Right lobe of liver (tissue), 4 donors: ENCODE measurements at regions not wholly inside any gene's neighbourhood (a gene's known extent, or its start where the extent isn't known, plus 50 kb on each side); places are given as distances from the start of the nearest gene placed in this dataset.

ENCODE experiments used
- POLR2A ChIP-seq: fragments of 450-650 bp; IDR thresholded peaks from one replicate; pipeline ENCODE4 v1.6.1; 2017; ENCODE audit warnings: antibody characterized with exemption, mild to moderate bottlenecking
- TF ChIP-seq, protein P1 (sequence below), 4 donors: fragments of 200-600 bp in 3 of 4; fragments of 450-650 bp in 1 of 4; IDR thresholded peaks; one replicate each; pipeline versions ENCODE4 v1.5.1 to v1.8.0; 2016 to 2022; ENCODE audit warnings: antibody characterized with exemption in 4 of 4, mild to moderate bottlenecking in 2 of 4
- donor health status: DM: no; HTN: no; CAD: no.
- donor health status: DM: no; HTN: no; CAD: no.
- donor health status: DM: no; HTN: yes; CAD: no.

- TF ChIP-seq, protein P1, sequence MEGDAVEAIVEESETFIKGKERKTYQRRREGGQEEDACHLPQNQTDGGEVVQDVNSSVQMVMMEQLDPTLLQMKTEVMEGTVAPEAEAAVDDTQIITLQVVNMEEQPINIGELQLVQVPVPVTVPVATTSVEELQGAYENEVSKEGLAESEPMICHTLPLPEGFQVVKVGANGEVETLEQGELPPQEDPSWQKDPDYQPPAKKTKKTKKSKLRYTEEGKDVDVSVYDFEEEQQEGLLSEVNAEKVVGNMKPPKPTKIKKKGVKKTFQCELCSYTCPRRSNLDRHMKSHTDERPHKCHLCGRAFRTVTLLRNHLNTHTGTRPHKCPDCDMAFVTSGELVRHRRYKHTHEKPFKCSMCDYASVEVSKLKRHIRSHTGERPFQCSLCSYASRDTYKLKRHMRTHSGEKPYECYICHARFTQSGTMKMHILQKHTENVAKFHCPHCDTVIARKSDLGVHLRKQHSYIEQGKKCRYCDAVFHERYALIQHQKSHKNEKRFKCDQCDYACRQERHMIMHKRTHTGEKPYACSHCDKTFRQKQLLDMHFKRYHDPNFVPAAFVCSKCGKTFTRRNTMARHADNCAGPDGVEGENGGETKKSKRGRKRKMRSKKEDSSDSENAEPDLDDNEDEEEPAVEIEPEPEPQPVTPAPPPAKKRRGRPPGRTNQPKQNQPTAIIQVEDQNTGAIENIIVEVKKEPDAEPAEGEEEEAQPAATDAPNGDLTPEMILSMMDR (IDR thresholded peaks at IDR 0.05), result no peak
- TF ChIP-seq POLR2A, result no peak
Observed at GRCh38 chr5:60493372-60493771, 206.6 kb downstream of the DEPDC1B start.
